Neural progenitor cell (in vitro differentiated cells): ENCODE measurements at regions not wholly inside any gene's neighbourhood (a gene's known extent, or its start where the extent isn't known, plus 50 kb on each side); places are given as distances from the start of the nearest gene placed in this dataset.
A peak's percentile ranks its signal among the peaks of the same experiment; 100 is the strongest.
"Not testable (repeated sequence)": the region's sequence is repeated elsewhere in the genome, so short reads cannot be mapped to it uniquely, and the experiment has no call there.

ENCODE experiments used
- DNase-seq: peaks from one replicate; pipeline ENCODE4 v3.0.0-alpha.2; 2016; ENCODE audit warnings: low spot score
- H2AFZ ChIP-seq: fragments of 200-600 bp; sonication (generic); replicated peaks from 2 replicates; pipeline ENCODE4 v1.6.1; 2016; ENCODE audit warnings: antibody characterized with exemption
- H3F3A ChIP-seq: fragments of 200-600 bp; sonication (generic); 2 replicates; pipeline ENCODE4 v1.6.1; 2016; ENCODE audit warnings: antibody characterized with exemption, low read depth
- H3K27ac ChIP-seq: fragments of 200-600 bp; sonication (generic); 2 replicates; pipeline ENCODE4 v1.5.1; 2016; ENCODE audit warnings: mild to moderate bottlenecking
- H3K27me3 ChIP-seq: fragments of 200-600 bp; sonication (generic); 2 replicates; pipeline ENCODE4 v1.6.1; 2016; ENCODE audit warnings: mild to moderate bottlenecking, moderate library complexity
- H3K36me3 ChIP-seq: fragments of 200-600 bp; sonication (generic); 2 replicates; pipeline ENCODE4 v1.5.1; 2016
- H3K4me1 ChIP-seq: fragments of 200-600 bp; sonication (generic); 2 replicates; pipeline ENCODE4 v1.6.1; 2016; ENCODE audit warnings: mixed run types
- H3K4me2 ChIP-seq: fragments of 200-600 bp; sonication (generic); 2 replicates; pipeline ENCODE4 v1.6.1; 2016
- H3K4me3 ChIP-seq: fragments of 200-600 bp; sonication (generic); 2 replicates; pipeline ENCODE4 v1.5.1; 2016
- H3K79me2 ChIP-seq: fragments of 200-600 bp; sonication (generic); 2 replicates; pipeline ENCODE4 v1.6.1; 2016; ENCODE audit warnings: low read depth
- H3K9ac ChIP-seq: fragments of 200-600 bp; sonication (generic); 2 replicates; pipeline ENCODE4 v1.6.1; 2016
- H3K9me3 ChIP-seq: fragments of 200-600 bp; sonication (generic); 2 replicates; pipeline ENCODE4 v1.5.1; 2016; ENCODE audit warnings: low read depth
- H4K20me1 ChIP-seq: fragments of 200-600 bp; sonication (generic); 2 replicates; pipeline ENCODE4 v1.6.1; 2016; ENCODE audit warnings: low read depth
- H3K27ac Mint-ChIP-seq: 3 replicates; pipeline ENCODE4 v1.8.0; 2021; ENCODE audit warnings: mixed read lengths
- H3K27me3 Mint-ChIP-seq: 2 replicates; pipeline ENCODE4 v1.8.0; 2022; ENCODE audit warnings: low read depth, mild to moderate bottlenecking, inconsistent platforms, moderate library complexity, mixed read lengths; ENCODE audit not compliant: insufficient read depth
- H3K36me3 Mint-ChIP-seq: 3 replicates; pipeline ENCODE4 v1.8.0; 2021; ENCODE audit warnings: mixed read lengths
- H3K4me1 Mint-ChIP-seq: 3 replicates; pipeline ENCODE4 v1.8.0; 2021; ENCODE audit warnings: mixed read lengths
- H3K4me3 Mint-ChIP-seq: 3 replicates; pipeline ENCODE4 v1.8.0; 2021; ENCODE audit warnings: mild to moderate bottlenecking, moderate library complexity, mixed read lengths
- H3K9me3 Mint-ChIP-seq: 3 replicates; pipeline ENCODE4 v1.8.0; 2020; ENCODE audit warnings: mixed read lengths
- EZH2 ChIP-seq: fragments of 200-600 bp; sonication (generic); IDR thresholded peaks from 2 replicates; pipeline ENCODE4 v1.6.1; 2017; ENCODE audit warnings: antibody characterized with exemption, mild to moderate bottlenecking, moderate library complexity
- EZH2phosphoT487 ChIP-seq: fragments of 200-600 bp; sonication (generic); IDR thresholded peaks from 2 replicates; pipeline ENCODE4 v1.6.1; 2017; ENCODE audit warnings: antibody characterized with exemption
- TF ChIP-seq, protein P1 (sequence below): fragments of 200-600 bp; sonication (generic); IDR thresholded peaks from 2 replicates; pipeline ENCODE4 v1.5.1; 2017; ENCODE audit warnings: antibody characterized with exemption, mild to moderate bottlenecking

DNA sequence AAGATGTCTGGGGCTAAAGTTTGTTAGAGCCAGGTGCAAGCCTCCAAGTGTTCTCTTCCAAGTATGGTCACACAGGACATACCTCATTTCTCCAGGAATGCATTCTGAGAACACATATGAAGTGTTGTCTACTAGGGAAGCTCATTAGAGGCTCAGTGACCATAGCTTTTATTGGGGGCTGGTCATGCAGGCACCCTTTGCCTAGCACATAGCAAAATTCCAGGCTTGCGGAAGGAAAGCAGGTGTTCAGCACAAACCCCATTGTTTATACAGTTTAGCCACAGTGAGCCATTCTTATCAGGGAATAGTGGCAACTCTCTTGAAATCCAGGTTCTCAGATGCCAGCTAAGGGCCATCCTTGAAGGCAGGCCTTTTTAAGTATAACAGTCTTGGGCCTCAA lies 112.1 kb upstream of the XIST start:
- peaks cover 39% of the 10 kb centered on the region for H3K9me3 Mint-ChIP-seq
- Histone ChIP-seq H3K79me2 (peaks cover 100% of the 10 kb centered on the region), H3K4me2 (peak overlapping the region; percentile 36), H3K9ac (no peak overlapping the region), H2AFZ (no peak overlapping the region), H3K27me3 (no peaks in the 10 kb centered on the region), H3F3A (peaks cover 55% of the 10 kb centered on the region), H3K36me3 (no peaks in the 10 kb centered on the region), H4K20me1 (peaks cover 76% of the 10 kb centered on the region), H3K4me3 (no peak overlapping the region), H3K9me3 (no peaks in the 10 kb centered on the region), H3K27ac (peak overlapping the region; percentile 89), H3K4me1 (peaks cover 33% of the 10 kb centered on the region)
- no peaks in the 10 kb centered on the region for H3K4me1 Mint-ChIP-seq
- peak; percentile 41 for DNase-seq
- H3K27me3 Mint-ChIP-seq = peaks cover 2% of the 10 kb centered on the region
- peaks cover 63% of the 10 kb centered on the region for H3K36me3 Mint-ChIP-seq
- no peak overlapping the region for H3K4me3 Mint-ChIP-seq
- TF ChIP-seq EZH2 (no peak), EZH2phosphoT487 (no peak)
- TF ChIP-seq, protein P1, sequence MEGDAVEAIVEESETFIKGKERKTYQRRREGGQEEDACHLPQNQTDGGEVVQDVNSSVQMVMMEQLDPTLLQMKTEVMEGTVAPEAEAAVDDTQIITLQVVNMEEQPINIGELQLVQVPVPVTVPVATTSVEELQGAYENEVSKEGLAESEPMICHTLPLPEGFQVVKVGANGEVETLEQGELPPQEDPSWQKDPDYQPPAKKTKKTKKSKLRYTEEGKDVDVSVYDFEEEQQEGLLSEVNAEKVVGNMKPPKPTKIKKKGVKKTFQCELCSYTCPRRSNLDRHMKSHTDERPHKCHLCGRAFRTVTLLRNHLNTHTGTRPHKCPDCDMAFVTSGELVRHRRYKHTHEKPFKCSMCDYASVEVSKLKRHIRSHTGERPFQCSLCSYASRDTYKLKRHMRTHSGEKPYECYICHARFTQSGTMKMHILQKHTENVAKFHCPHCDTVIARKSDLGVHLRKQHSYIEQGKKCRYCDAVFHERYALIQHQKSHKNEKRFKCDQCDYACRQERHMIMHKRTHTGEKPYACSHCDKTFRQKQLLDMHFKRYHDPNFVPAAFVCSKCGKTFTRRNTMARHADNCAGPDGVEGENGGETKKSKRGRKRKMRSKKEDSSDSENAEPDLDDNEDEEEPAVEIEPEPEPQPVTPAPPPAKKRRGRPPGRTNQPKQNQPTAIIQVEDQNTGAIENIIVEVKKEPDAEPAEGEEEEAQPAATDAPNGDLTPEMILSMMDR = no peak
- no peak overlapping the region for H3K27ac Mint-ChIP-seq

DNA sequence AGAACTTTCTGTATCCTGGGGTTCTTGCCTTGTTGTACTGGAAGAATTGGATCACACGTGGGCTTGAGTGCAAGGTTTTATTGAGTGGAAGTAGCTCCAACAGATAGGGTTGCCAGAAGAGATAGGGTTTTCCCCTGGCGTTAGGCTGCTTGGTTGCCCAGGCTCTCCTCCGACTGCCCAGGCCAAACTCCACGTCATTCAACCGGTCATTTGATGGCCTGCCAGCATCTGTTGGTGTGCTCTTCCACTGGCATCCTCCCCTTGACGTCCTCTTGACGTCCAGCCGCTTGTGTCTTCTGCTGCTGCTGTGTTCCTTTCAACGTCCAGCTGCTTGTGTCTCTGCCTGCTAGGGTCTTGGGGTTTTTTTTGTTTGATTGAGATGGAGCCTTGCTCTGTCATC lies 111.2 kb upstream of the XIST start:
- H2AFZ ChIP-seq = no peak overlapping the region
- H3K79me2 ChIP-seq = peaks cover 100% of the 10 kb centered on the region
- DNase-seq = no peak
- Mint-ChIP-seq H3K9me3 (peaks cover 42% of the 10 kb centered on the region), H3K4me3 (no peak overlapping the region), H3K27me3 (peaks cover 2% of the 10 kb centered on the region), H3K27ac (no peak overlapping the region), H3K4me1 (no peaks in the 10 kb centered on the region), H3K36me3 (peaks cover 65% of the 10 kb centered on the region)
- no peaks in the 10 kb centered on the region for H3K9me3 ChIP-seq
- no peaks in the 10 kb centered on the region for H3K36me3 ChIP-seq
- TF ChIP-seq, protein P1 = no peak
- TF ChIP-seq EZH2 (no peak), EZH2phosphoT487 (no peak)
- H3K27me3 ChIP-seq = no peaks in the 10 kb centered on the region
- peak overlapping the region; percentile 89 for H3K27ac ChIP-seq
- H3K4me3 ChIP-seq = no peak overlapping the region
- H4K20me1 ChIP-seq = peaks cover 78% of the 10 kb centered on the region
- H3K4me2 ChIP-seq = no peak overlapping the region
- no peak overlapping the region for H3K9ac ChIP-seq
- peaks cover 55% of the 10 kb centered on the region for H3F3A ChIP-seq
- peaks cover 33% of the 10 kb centered on the region for H3K4me1 ChIP-seq

DNA sequence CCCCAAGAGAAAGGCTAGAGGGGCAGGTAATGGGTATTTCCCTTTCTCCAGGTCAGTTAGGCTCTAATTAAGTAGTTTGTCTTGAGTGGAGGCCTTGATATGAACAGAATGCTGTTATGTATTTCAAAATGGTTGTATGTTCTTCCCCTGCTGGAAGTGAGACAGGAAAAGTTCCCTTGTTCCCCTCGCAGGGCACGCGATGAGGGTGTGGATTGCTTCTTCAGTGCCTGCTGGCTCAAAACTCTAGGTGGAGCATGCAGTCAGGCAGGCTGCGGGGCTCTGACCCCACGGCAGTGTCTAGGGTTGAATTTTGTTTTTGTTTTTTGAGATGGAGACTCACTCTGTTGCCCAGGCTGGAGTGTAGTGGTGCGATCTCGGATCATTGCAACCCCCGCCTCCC lies 110.4 kb upstream of the XIST start:
- no peak for TF ChIP-seq EZH2phosphoT487
- TF ChIP-seq, protein P1 = no peak
- no peak for TF ChIP-seq EZH2
- Histone ChIP-seq H3K9me3 (no peaks in the 10 kb centered on the region), H3K4me1 (peaks cover 33% of the 10 kb centered on the region), H3K27me3 (no peaks in the 10 kb centered on the region), H3F3A (peaks cover 55% of the 10 kb centered on the region), H3K9ac (no peak overlapping the region), H3K27ac (peak overlapping the region; percentile 34), H3K79me2 (peaks cover 100% of the 10 kb centered on the region), H3K4me2 (no peak overlapping the region), H3K36me3 (no peaks in the 10 kb centered on the region), H2AFZ (no peak overlapping the region), H4K20me1 (peaks cover 78% of the 10 kb centered on the region), H3K4me3 (no peak overlapping the region)
- Mint-ChIP-seq H3K27ac (no peak overlapping the region), H3K4me3 (no peak overlapping the region), H3K9me3 (peaks cover 47% of the 10 kb centered on the region), H3K36me3 (peaks cover 68% of the 10 kb centered on the region), H3K27me3 (peaks cover 2% of the 10 kb centered on the region), H3K4me1 (no peaks in the 10 kb centered on the region)
- no peak for DNase-seq

DNA sequence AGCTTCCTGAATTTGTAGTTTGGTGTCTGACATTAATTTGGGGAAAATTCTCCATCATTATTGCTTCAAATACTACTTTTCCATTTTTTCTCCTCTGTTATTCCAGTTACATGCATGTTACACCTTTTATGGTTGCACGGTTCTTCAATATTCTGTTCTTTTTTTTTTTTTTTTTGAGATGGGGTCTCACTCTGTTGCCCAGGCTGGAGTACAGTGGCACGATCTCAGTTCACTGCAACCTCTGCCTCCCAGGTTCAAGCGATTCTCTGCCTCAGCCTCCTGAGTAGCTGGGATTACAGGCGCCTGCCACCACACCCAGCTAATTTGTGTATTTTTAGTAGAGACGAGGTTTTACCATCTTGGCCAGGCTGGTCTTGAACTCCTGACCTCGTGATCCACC lies 109.4 kb upstream of the XIST start:
- not testable (repeated sequence) for H3K27ac Mint-ChIP-seq, H3K27ac ChIP-seq, H3K4me1 Mint-ChIP-seq, H3K9ac ChIP-seq, H3K9me3 ChIP-seq, H3K4me2 ChIP-seq, H3K36me3 ChIP-seq, DNase-seq, H3K27me3 ChIP-seq, H3K27me3 Mint-ChIP-seq, H3K4me3 ChIP-seq, H2AFZ ChIP-seq, H3K4me3 Mint-ChIP-seq
- H3K79me2 ChIP-seq = peaks cover 100% of the 10 kb centered on the region
- Mint-ChIP-seq H3K36me3 (peaks cover 70% of the 10 kb centered on the region), H3K9me3 (peaks cover 50% of the 10 kb centered on the region)
- peaks cover 70% of the 10 kb centered on the region for H4K20me1 ChIP-seq
- peaks cover 48% of the 10 kb centered on the region for H3F3A ChIP-seq
- H3K4me1 ChIP-seq = peaks cover 33% of the 10 kb centered on the region
